ENCODE measurements at regions not wholly inside any gene's neighbourhood (a gene's known extent, or its start where the extent isn't known, plus 50 kb on each side); places are given as distances from the start of the nearest gene placed in this dataset.
A peak's percentile ranks its signal among the peaks of the same experiment; 100 is the strongest.

DNA sequence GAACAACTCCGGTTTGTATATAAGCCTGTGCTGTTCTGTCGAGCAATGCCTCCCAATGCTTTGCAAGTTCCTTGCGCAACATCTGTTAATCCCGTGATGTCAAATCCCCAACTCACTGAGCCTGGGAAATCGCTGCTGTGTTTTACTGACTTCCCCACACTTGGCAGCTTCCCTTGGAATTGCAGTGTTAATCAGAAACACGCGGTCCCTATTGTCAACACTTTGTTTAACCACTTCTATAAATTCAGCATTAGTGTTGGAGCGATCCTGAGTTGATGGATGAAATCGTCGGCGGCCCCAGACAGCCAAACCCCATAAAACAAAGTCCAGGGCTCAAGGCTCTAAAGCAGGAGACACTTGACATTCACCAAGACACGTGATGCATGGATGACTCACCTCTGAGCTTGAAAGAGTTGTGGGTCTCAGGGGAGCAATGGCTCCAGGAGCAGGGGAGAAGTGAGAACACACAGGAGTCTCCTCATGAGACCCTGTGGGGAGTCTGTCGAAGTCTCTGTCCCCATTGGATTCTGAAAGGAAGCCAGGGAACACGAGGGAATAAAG, 555.3 kb downstream of the MIAT start:
- peaks cover 0 to 18% of the 10 kb centered on the region in 2 donors for H3K9me3 ChIP-seq (ENCODE audit: control insufficient read depth in 2 of 2, insufficient read depth in 1 of 2, low read depth in 1 of 2, low read length in 1 of 2)
- no peaks in the 10 kb centered on the region for H3K36me3 ChIP-seq (ENCODE audit: control insufficient read depth in 3 of 3, insufficient read depth in 2 of 3, low read depth in 1 of 3, low read length in 3 of 3)
- no peak for FAIRE-seq
- peak overlapping the region in 2 of 3 donors; percentile 61 to 88 for H3K27ac ChIP-seq (ENCODE audit: low read depth in 1 of 3, low read length in 2 of 3)
- WGBS, 3 donors, result 5 to 12% (median 8%) methylated on average over 14 of the region's 14 CpGs
- peak; percentile 77 to 96 for DNase-seq
- peaks cover 0 to 39% (median 0%) of the 10 kb centered on the region in 3 donors for H3K4me1 ChIP-seq (ENCODE audit: control insufficient read depth in 3 of 3, insufficient read depth in 2 of 3, low read depth in 1 of 3, low read length in 2 of 3)
- peaks cover 0 to 2% (median 0%) of the 10 kb centered on the region in 3 donors for H3K27me3 ChIP-seq (ENCODE audit: control insufficient read depth in 3 of 3, insufficient read depth in 3 of 3, low read length in 3 of 3)
- no peak overlapping the region for H3K4me3 ChIP-seq (ENCODE audit: low read depth in 1 of 3, low read length in 3 of 3)

DNA sequence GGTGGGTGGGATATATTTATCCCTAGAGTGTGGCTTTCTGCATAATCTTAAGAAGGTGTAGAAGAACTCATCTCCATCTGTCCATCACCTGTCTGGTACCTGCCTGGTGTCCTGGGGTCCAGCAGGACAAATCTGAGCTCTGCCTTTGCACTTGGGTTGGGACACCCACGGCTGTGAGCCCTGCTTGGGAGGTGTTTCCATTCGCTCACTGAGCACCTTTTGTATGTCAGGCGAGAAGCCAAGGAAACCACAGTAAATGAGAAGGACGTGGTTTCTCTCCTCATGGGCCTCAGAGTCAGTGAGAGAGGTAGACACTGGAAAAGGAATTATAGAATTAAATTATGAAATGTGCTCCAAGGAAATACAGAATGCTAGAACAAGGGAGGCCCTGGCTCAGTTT, 555.9 kb downstream of the MIAT start:
- no peaks in the 10 kb centered on the region for H3K36me3 ChIP-seq (ENCODE audit: control insufficient read depth in 3 of 3, insufficient read depth in 2 of 3, low read depth in 1 of 3, low read length in 3 of 3)
- DNase-seq (no peak), FAIRE-seq (no peak)
- H3K27me3 ChIP-seq (ENCODE audit: control insufficient read depth in 3 of 3, insufficient read depth in 3 of 3, low read length in 3 of 3), result no peaks in the 10 kb centered on the region
- peak overlapping the region in 2 of 3 donors; percentile 61 to 88 for H3K27ac ChIP-seq (ENCODE audit: low read depth in 1 of 3, low read length in 2 of 3)
- WGBS, 3 donors, result 64 to 71% (median 71%) methylated on average over 4 of the region's 4 CpGs
- no peak overlapping the region for H3K4me3 ChIP-seq (ENCODE audit: low read depth in 1 of 3, low read length in 3 of 3)
- H3K9me3 ChIP-seq (ENCODE audit: control insufficient read depth in 2 of 2, insufficient read depth in 1 of 2, low read depth in 1 of 2, low read length in 1 of 2), result peaks cover 0 to 18% of the 10 kb centered on the region in 2 donors
- peaks cover 0 to 39% (median 0%) of the 10 kb centered on the region in 3 donors for H3K4me1 ChIP-seq (ENCODE audit: control insufficient read depth in 3 of 3, insufficient read depth in 2 of 3, low read depth in 1 of 3, low read length in 2 of 3)

DNA sequence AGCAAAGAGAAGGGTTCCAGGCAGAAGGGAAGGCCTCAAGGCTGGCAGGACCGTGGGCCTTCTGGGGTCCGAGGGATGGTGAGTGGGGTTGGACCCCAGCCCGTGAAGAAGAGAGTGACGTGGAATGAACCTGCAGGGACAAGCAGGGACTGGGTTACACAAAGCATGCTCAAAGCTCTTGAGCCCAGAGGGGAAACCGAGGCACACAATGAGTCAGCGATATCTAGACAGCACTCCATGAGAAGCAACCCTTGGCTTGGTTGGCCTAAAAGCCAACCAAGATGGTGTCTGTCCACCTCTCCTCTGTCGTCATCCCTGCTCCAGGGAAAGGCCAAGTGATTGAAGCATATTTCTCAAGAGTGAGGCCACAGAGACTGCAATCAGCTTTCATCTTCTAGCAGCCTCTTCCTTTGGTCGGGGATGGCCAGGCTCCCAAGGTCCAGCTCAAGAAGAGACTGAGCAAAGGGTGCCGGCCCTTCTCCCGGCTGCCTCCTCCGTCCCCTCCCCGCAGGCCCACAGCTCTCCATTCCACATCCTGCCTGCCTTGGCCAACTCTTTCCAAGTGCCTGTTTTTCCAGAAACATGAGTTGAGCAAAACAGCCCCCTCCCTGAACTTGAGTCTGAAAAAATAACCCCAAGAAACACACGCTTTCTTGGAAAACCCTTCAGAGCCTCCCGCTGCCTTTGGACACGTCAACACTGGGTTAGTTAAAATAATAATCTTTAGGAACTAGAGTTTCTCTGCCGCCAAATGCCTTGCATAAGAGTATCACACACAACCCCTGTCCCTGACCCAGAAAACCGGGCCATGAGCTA, 556.6 kb downstream of the MIAT start:
- Histone ChIP-seq H3K9me3 (ENCODE audit: control insufficient read depth in 2 of 2, insufficient read depth in 1 of 2, low read depth in 1 of 2, low read length in 1 of 2) (peaks cover 0 to 18% of the 10 kb centered on the region in 2 donors), H3K27me3 (ENCODE audit: control insufficient read depth in 3 of 3, insufficient read depth in 3 of 3, low read length in 3 of 3) (no peaks in the 10 kb centered on the region), H3K4me3 (ENCODE audit: low read depth in 1 of 3, low read length in 3 of 3) (no peak overlapping the region), H3K27ac (ENCODE audit: low read depth in 1 of 3, low read length in 2 of 3) (peak overlapping the region in 2 of 3 donors; percentile 67 to 88), H3K36me3 (ENCODE audit: control insufficient read depth in 3 of 3, insufficient read depth in 2 of 3, low read depth in 1 of 3, low read length in 3 of 3) (no peaks in the 10 kb centered on the region), H3K4me1 (ENCODE audit: control insufficient read depth in 3 of 3, insufficient read depth in 2 of 3, low read depth in 1 of 3, low read length in 2 of 3) (peaks cover 0 to 39% (median 0%) of the 10 kb centered on the region in 3 donors)
- DNase-seq (peak in 1 of 2 donors; percentile 36), FAIRE-seq (no peak)
- WGBS, 3 donors, result 72 to 93% (median 85%) methylated on average over 17 of the region's 17 CpGs

DNA sequence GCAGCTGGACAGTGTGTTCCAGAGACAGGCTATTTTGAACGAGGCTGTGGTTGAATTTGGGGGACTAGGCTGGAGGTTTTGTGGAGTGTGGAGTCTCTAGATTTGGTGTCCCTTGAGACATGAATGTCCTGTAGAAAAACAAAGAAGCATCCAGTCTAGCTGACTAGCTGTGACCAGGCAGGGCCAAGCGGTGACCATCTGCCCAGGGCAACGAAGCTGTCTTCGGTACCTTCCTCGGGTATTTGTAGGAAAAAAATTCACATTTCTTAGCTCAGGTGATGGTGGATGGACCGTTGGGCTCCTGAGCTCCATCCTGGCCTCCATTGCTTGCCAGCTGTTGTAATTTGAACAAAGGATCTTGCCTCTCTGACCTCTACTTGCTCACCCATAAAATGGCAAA, 557.3 kb downstream of the MIAT start:
- WGBS, 3 donors, result 74 to 83% (median 77%) methylated on average over 6 of the region's 6 CpGs
- no peak for DNase-seq
- no peaks in the 10 kb centered on the region for H3K36me3 ChIP-seq (ENCODE audit: control insufficient read depth in 3 of 3, insufficient read depth in 2 of 3, low read depth in 1 of 3, low read length in 3 of 3)
- peaks cover 0 to 39% (median 0%) of the 10 kb centered on the region in 3 donors for H3K4me1 ChIP-seq (ENCODE audit: control insufficient read depth in 3 of 3, insufficient read depth in 2 of 3, low read depth in 1 of 3, low read length in 2 of 3)
- peaks cover 0 to 18% of the 10 kb centered on the region in 2 donors for H3K9me3 ChIP-seq (ENCODE audit: control insufficient read depth in 2 of 2, insufficient read depth in 1 of 2, low read depth in 1 of 2, low read length in 1 of 2)
- FAIRE-seq, result no peak
- H3K4me3 ChIP-seq (ENCODE audit: low read depth in 1 of 3, low read length in 3 of 3), result no peak overlapping the region
- no peaks in the 10 kb centered on the region for H3K27me3 ChIP-seq (ENCODE audit: control insufficient read depth in 3 of 3, insufficient read depth in 3 of 3, low read length in 3 of 3)
- H3K27ac ChIP-seq (ENCODE audit: low read depth in 1 of 3, low read length in 2 of 3), result peak overlapping the region in 2 of 3 donors; percentile 67 to 88

DNA sequence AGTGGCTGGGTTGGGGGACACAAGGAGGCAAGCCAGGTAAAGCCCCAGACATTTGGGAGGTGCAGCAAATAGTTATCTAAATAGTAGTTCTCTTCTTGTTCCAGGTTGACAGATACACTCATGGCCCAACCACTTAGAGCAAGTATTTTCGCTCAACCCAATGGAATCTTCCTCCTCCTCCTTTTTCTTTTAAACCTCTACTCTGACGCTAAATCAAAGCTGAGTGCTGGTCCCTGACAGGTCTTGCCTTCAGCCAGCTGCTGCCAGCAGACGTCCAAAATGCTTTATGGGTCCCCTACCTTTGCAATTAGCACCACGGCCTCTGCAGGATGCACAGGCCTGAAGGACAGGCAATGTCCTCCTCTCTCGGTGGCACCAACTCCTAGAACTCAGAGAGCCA, 558.5 kb downstream of the MIAT start:
- FAIRE-seq (no peak), DNase-seq (no peak)
- no peaks in the 10 kb centered on the region for H3K27me3 ChIP-seq (ENCODE audit: control insufficient read depth in 3 of 3, insufficient read depth in 3 of 3, low read length in 3 of 3)
- H3K27ac ChIP-seq (ENCODE audit: low read depth in 1 of 3, low read length in 2 of 3), result no peak overlapping the region
- H3K9me3 ChIP-seq (ENCODE audit: control insufficient read depth in 2 of 2, insufficient read depth in 1 of 2, low read depth in 1 of 2, low read length in 1 of 2), result peaks cover 0 to 16% of the 10 kb centered on the region in 2 donors
- WGBS, 3 donors, result 67 to 71% (median 71%) methylated on average over 5 of the region's 5 CpGs
- H3K36me3 ChIP-seq (ENCODE audit: control insufficient read depth in 3 of 3, insufficient read depth in 2 of 3, low read depth in 1 of 3, low read length in 3 of 3), result no peaks in the 10 kb centered on the region
- H3K4me3 ChIP-seq (ENCODE audit: low read depth in 1 of 3, low read length in 3 of 3), result no peak overlapping the region
- H3K4me1 ChIP-seq (ENCODE audit: control insufficient read depth in 3 of 3, insufficient read depth in 2 of 3, low read depth in 1 of 3, low read length in 2 of 3), result peaks cover 0 to 35% (median 0%) of the 10 kb centered on the region in 3 donors

DNA sequence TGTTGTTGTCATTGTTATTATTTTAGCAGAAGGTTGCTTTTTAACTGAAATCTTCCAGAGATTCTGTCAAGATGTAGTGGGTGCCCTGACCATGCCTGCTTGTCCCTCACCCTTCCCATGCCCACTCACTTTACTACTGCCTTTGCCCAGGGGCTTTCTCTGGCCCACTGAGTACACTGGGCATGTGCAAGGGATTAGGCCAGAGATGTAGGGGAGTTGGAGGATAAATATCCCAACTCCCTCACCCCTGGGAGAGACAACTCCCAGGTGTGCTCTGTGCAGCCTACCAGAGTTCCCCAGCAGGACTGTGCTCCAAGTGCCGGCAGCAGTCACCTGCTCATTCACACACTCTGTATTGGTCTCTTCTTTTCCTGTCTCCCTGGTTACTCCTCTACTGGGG, 559.1 kb downstream of the MIAT start:
- H3K27me3 ChIP-seq (ENCODE audit: control insufficient read depth in 3 of 3, insufficient read depth in 3 of 3, low read length in 3 of 3), result no peaks in the 10 kb centered on the region
- DNase-seq (no peak), FAIRE-seq (no peak)
- peaks cover 0 to 31% (median 0%) of the 10 kb centered on the region in 3 donors for H3K4me1 ChIP-seq (ENCODE audit: control insufficient read depth in 3 of 3, insufficient read depth in 2 of 3, low read depth in 1 of 3, low read length in 2 of 3)
- H3K4me3 ChIP-seq (ENCODE audit: low read depth in 1 of 3, low read length in 3 of 3), result no peak overlapping the region
- no peaks in the 10 kb centered on the region for H3K36me3 ChIP-seq (ENCODE audit: control insufficient read depth in 3 of 3, insufficient read depth in 2 of 3, low read depth in 1 of 3, low read length in 3 of 3)
- WGBS, 3 donors, result 71 to 97% (median 78%) methylated on average over 1 of the region's 1 CpG
- no peak overlapping the region for H3K27ac ChIP-seq (ENCODE audit: low read depth in 1 of 3, low read length in 2 of 3)
- peaks cover 0 to 12% of the 10 kb centered on the region in 2 donors for H3K9me3 ChIP-seq (ENCODE audit: control insufficient read depth in 2 of 2, insufficient read depth in 1 of 2, low read depth in 1 of 2, low read length in 1 of 2)

DNA sequence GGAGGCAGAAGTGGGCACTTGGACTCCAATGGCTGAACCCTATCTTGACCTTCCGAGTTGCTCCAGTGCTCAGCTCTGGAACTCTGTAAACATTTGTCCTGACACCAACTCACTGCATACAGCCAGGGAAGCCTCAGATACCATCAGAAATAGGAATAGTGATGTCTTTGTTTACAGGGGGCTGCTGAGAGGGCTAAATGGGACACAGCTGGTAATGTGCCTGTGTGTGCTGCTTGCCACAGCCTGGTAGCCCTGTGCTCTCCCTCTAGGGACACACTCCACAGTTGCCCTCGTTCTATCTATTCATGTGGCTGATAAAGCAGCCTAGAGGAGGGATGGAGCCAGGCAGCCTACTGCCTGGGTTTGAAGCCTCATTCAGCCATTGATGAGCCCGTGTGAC, 559.8 kb downstream of the MIAT start:
- 66 to 69% (median 68%) methylated on average over 3 of the region's 3 CpGs for WGBS, 3 donors
- DNase-seq (no peak), FAIRE-seq (no peak)
- no peak overlapping the region for H3K27ac ChIP-seq (ENCODE audit: low read depth in 1 of 3, low read length in 2 of 3)
- no peaks in the 10 kb centered on the region for H3K36me3 ChIP-seq (ENCODE audit: control insufficient read depth in 3 of 3, insufficient read depth in 2 of 3, low read depth in 1 of 3, low read length in 3 of 3)
- H3K4me1 ChIP-seq (ENCODE audit: control insufficient read depth in 3 of 3, insufficient read depth in 2 of 3, low read depth in 1 of 3, low read length in 2 of 3), result peaks cover 0 to 23% (median 0%) of the 10 kb centered on the region in 3 donors
- H3K27me3 ChIP-seq (ENCODE audit: control insufficient read depth in 3 of 3, insufficient read depth in 3 of 3, low read length in 3 of 3), result no peaks in the 10 kb centered on the region
- peaks cover 0 to 5% of the 10 kb centered on the region in 2 donors for H3K9me3 ChIP-seq (ENCODE audit: control insufficient read depth in 2 of 2, insufficient read depth in 1 of 2, low read depth in 1 of 2, low read length in 1 of 2)
- no peak overlapping the region for H3K4me3 ChIP-seq (ENCODE audit: low read depth in 1 of 3, low read length in 3 of 3)

DNA sequence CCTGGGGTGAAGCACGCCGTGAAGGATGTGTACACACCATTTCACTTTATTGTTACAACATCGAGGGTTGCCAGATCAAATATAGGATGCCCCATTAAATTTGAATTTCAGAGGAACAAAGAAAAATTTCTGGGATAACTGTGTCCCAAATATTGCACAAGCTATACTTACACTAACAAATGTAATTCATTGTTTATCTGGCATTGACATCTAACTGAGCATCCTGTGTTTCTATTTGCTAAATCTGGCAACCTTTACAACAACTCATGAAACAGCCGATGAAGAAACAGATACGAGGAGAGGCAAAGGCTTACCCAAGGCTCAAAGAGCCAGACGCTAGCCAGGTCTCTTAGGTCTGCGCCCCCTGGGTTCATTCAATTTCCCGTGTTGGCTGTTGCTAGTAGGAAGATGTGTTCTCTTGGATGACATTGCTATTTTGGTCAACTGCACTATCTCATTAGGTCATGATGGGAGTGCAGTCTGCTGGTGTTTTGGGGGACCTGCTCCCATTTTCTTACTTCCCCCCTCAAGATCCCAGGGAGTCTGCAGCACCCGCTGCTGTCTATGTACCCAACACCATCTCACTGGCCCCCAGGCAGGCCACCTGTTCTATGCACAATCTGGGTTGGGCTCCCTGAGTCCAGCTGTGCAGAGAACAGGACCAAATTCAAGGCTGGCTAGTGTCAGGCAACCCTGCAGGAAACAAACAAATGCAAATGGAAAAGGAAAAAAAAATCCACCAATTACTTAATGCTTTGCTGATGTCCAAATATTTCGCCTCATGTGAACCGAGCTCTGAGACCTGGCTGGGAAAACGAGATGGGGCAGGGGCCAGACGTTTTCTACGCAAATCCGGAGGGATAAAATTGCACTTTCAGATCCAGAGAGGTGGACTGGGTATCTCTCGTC, 560.9 kb downstream of the MIAT start:
- WGBS, 3 donors, result 67 to 80% (median 75%) methylated on average over 16 of the region's 16 CpGs
- Histone ChIP-seq H3K27ac (ENCODE audit: low read depth in 1 of 3, low read length in 2 of 3) (peak overlapping the region in 1 of 3 donors; percentile 35), H3K4me3 (ENCODE audit: low read depth in 1 of 3, low read length in 3 of 3) (no peak overlapping the region), H3K36me3 (ENCODE audit: control insufficient read depth in 3 of 3, insufficient read depth in 2 of 3, low read depth in 1 of 3, low read length in 3 of 3) (no peaks in the 10 kb centered on the region), H3K9me3 (ENCODE audit: control insufficient read depth in 2 of 2, insufficient read depth in 1 of 2, low read depth in 1 of 2, low read length in 1 of 2) (peaks cover 0 to 7% of the 10 kb centered on the region in 2 donors), H3K27me3 (ENCODE audit: control insufficient read depth in 3 of 3, insufficient read depth in 3 of 3, low read length in 3 of 3) (no peaks in the 10 kb centered on the region), H3K4me1 (ENCODE audit: control insufficient read depth in 3 of 3, insufficient read depth in 2 of 3, low read depth in 1 of 3, low read length in 2 of 3) (peaks cover 0 to 14% (median 0%) of the 10 kb centered on the region in 3 donors)
- FAIRE-seq, result no peak
- DNase-seq, result no peak
